ENCODE measurements at regions not wholly inside any gene's neighbourhood (a gene's known extent, or its start where the extent isn't known, plus 50 kb on each side); places are given as distances from the start of the nearest gene placed in this dataset.
"Not testable (repeated sequence)": the region's sequence is repeated elsewhere in the genome, so short reads cannot be mapped to it uniquely, and the experiment has no call there.

GRCh38 chr20:41699673-41700072 lies 81.5 kb upstream of the CHD6 start:
- DNase-seq; in situ Hi-C loops (cut with MboI; ENCODE audit: low pct_unique_long_range_greater_than_20kb, low sequenced_read_pairs): not testable (repeated sequence)

- in situ Hi-C loops (cut with MboI; ENCODE audit: low pct_unique_long_range_greater_than_20kb, low sequenced_read_pairs) = no loop called here
- peak; percentile 67 for DNase-seq
Observed at GRCh38 chr20:41697861-41698559, 79.8 kb upstream of the CHD6 start.

GRCh38 chr20:41696428-41696827 lies 78.3 kb upstream of the CHD6 start:
- DNase-seq = no peak
- in situ Hi-C loops (cut with MboI; ENCODE audit: low pct_unique_long_range_greater_than_20kb, low sequenced_read_pairs) = no loop called here

GRCh38 chr20:41694796-41695195 lies 76.6 kb upstream of the CHD6 start:
- in situ Hi-C loops (cut with MboI; ENCODE audit: low pct_unique_long_range_greater_than_20kb, low sequenced_read_pairs) = no loop called here
- DNase-seq = no peak

DNA sequence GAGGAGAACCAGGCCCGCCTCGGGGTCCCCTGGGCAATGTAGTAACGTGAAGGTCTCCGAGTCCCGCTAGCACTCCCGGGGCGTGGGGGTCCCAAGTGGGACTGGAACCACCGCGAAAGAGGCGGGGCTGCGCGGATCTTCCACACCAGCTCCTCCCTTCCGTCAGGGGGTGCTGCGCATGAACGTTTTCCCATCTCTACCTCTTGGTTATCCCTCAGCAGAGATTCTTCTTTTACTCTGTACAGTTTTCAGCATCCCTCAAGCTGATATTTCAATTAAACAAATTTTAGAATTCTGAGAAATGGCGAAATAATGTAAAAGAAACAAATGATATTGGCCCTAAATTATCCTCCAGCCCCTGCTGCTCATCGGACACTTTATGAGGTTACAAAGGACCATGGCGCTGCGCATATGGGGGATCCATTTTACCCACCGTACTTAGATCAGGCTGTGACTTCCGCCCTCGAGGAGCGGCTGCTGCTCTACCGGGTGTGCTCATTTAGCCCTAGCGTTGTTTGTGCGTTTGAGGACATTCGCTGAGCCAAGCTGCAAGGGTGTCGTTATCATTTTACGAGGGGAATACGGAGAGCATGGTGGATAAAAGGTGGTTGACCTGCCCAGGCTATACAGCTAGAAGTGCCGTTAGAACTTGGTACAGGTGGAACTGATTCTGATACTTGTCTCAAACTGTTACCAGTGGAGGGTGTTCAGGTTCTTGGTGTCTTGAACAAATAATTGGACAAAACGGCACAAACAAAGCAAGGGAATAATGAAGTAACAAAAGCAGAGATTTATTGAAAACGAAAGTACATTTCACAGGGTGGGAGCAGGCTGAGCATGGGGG lies 75.2 kb upstream of the CHD6 start:
- DNase-seq = peak; percentile 92
- in situ Hi-C loops (cut with MboI; ENCODE audit: low pct_unique_long_range_greater_than_20kb, low sequenced_read_pairs) = no loop called here

GRCh38 chr20:41692479-41693135 lies 74.4 kb upstream of the CHD6 start:
- in situ Hi-C loops (cut with MboI; ENCODE audit: low pct_unique_long_range_greater_than_20kb, low sequenced_read_pairs) = no loop called here

DNA sequence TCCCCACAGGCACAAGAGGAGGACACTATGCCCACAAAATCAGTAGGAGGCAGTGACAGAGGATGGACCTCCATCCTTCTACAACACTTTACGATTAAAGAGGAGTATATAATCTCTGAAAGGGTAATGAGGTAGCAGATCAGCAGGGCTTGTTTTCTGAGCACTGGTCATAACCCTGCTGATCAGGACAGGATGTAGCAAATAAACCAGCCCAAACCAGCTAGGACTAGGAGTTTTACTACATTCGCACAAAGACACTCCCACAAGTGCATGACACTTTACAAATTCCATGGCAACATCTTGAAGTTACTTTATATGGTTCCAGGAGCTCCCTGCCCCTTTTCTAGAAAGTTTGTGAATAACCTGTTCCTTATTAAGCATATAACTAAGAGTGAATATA lies 73.3 kb upstream of the CHD6 start:
- in situ Hi-C loops (cut with MboI; ENCODE audit: low pct_unique_long_range_greater_than_20kb, low sequenced_read_pairs) = no loop called here
- DNase-seq = no peak

More at GRCh38 chr20:41692479-41693135, 74.4 kb upstream of the CHD6 start:
- peak; percentile 89 for DNase-seq

- in situ Hi-C loops (cut with MboI; ENCODE audit: low pct_unique_long_range_greater_than_20kb, low sequenced_read_pairs) = no loop called here
- no peak for DNase-seq
Observed at GRCh38 chr20:41690702-41691101, 72.5 kb upstream of the CHD6 start.

DNA sequence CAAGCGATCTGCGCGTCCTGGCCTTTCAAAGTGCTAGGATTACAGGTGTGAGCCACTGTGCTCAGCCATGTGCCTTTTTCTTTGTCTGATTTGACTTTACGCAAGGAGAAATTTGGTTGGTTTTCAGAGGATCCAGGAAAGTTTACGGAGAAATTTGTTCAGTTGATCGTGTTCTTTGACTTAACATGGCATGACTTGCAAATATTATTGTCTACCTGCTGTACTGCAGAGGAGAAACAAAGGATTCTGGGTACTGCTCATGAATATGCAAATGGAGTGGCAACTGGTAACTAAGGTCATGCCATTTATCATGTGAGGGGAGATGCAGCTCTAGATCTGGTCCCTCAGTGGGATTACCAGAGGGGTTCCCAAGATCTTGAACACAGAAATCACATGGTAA lies 68.8 kb upstream of the CHD6 start:
- DNase-seq = no peak

GRCh38 chr20:41685145-41685544 lies 67.0 kb upstream of the CHD6 start:
- in situ Hi-C loops (cut with MboI; ENCODE audit: low pct_unique_long_range_greater_than_20kb, low sequenced_read_pairs); DNase-seq: not testable (repeated sequence)

More for the DNA sequence above, 68.8 kb upstream of the CHD6 start:
- in situ Hi-C loops (cut with MboI; ENCODE audit: low pct_unique_long_range_greater_than_20kb, low sequenced_read_pairs) = no loop called here

- DNase-seq = no peak
- in situ Hi-C loops (cut with MboI; ENCODE audit: low pct_unique_long_range_greater_than_20kb, low sequenced_read_pairs) = no loop called here
Observed at GRCh38 chr20:41678799-41679198, 60.6 kb upstream of the CHD6 start.

DNA sequence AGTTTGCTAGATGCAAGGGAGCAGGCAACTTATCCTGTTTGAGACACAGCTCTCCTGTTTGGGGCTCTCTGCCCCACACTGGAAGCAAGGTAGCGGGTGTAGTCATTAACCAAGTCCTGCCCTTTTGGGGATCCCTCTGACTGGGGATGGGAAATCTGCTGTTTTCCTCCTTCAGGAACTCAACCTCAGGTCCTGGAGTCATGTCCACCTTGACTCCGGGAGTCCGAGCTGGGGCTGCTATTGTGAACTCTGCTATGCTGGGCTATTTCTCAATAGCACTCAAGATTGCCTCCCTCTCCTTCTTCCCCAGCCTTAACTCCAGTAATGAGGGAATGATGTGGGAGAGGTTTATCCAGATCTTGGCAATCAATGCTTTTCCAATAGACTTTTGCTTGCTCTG lies 54.1 kb upstream of the CHD6 start:
- no peak for DNase-seq
- in situ Hi-C loops (cut with MboI; ENCODE audit: low pct_unique_long_range_greater_than_20kb, low sequenced_read_pairs) = no loop called here

DNA sequence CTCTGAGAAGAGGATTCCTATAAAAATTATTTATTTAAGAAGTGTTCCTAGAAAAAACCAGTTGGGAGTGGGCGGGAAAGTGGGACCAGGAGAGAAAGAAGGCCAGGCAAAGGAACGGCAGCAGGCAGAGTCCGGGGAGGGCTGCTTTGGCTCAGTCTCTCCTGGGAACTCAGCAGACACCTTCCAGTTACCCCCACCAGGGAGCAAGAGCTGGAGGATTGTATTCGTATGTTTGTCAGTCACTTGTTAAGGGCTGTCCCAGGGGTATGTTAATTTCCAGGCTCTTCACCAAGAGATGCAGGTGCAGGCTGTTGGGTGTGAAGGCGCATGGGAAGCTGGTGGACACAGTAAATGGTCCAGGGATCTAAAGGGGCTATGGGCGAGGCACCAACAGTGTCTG lies 53.0 kb upstream of the CHD6 start:
- in situ Hi-C loops (cut with MboI; ENCODE audit: low pct_unique_long_range_greater_than_20kb, low sequenced_read_pairs) = no loop called here
- no peak for DNase-seq

DNA sequence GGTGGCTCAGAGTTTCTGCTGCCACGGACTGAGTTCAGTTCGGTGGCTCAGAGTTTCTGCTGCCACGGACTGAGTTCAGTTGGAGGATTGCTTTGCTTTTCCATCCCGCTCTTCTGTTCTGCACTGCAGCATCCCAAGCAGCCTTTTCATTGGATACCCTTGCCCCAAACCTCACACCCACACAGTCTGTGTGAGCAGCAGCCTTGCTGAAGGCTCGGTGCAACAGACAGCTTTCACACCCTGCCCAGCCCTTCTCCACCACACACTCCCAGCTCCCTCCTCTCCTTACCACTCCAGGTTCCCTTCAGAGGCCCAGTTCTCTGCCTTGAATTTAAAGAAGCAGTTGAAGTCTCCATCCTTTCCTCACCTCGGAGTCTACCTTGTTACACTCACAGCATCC lies 52.5 kb upstream of the CHD6 start:
- in situ Hi-C loops (cut with MboI; ENCODE audit: low pct_unique_long_range_greater_than_20kb, low sequenced_read_pairs) = no loop called here
- no peak for DNase-seq

- in situ Hi-C loops (cut with MboI; ENCODE audit: low pct_unique_long_range_greater_than_20kb, low sequenced_read_pairs) = no loop called here
- DNase-seq = peak; percentile 5
Observed at GRCh38 chr20:41669708-41670263, 51.6 kb upstream of the CHD6 start.

DNA sequence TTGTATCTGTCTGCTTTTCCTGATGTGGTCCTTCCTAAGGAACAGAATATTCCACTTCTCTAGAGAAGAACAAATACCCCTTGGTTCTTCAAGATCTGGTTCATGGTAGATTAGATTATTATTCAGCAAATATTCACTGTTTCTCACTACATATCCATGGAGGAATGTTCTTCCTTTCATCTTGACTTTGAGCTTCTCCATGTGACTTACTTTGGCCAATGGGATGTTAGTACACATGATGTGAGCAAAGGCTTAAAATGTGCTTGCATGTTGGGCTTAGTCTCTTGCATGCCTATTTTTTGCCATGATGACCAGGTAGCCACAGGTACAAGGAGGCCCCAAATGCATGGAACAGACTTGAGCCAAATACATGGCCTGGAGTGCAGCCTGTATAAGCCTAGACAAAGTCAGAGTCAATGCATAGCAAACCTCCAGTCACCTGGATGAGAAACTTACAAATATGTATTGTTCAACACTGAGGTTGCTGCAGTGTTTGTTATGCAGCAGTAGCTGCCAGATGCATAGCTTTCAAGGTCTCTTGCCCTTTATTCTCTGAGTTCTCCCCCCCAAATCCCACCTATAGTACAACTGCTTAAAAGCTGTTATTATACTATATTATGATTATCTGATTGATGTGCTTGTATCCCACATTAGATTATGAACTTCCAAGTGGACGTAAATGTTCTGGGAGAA lies 50.0 kb upstream of the CHD6 start:
- in situ Hi-C loops (cut with MboI; ENCODE audit: low pct_unique_long_range_greater_than_20kb, low sequenced_read_pairs) = no loop called here
- no peak for DNase-seq
